Right lung (tissue), 2 donors: ENCODE measurements at regions not wholly inside any gene's neighbourhood (a gene's known extent, or its start where the extent isn't known, plus 50 kb on each side); places are given as distances from the start of the nearest gene placed in this dataset.
"Not testable (repeated sequence)": the region's sequence is repeated elsewhere in the genome, so short reads cannot be mapped to it uniquely, and the experiment has no call there.

Experiments
- DNase-seq, 2 donors: peaks; one replicate each; pipeline ENCODE4 v3.0.0-alpha.2; 2013

- DNase-seq, result not testable (repeated sequence)
Measured at GRCh38 chr21:6483645-6484044, 4037.7 kb upstream of the TPTE start.

GRCh38 chr21:6486821-6487220, 4034.6 kb upstream of the TPTE start:
- DNase-seq, result not testable (repeated sequence)

GRCh38 chr21:6492691-6493090, 4028.7 kb upstream of the TPTE start:
- not testable (repeated sequence) for DNase-seq

GRCh38 chr21:6493957-6494356, 4027.4 kb upstream of the TPTE start:
- DNase-seq, result not testable (repeated sequence)

- not testable (repeated sequence) for DNase-seq
Measured at GRCh38 chr21:6496356-6496755, 4025.0 kb upstream of the TPTE start.

GRCh38 chr21:6498716-6499115, 4022.7 kb upstream of the TPTE start:
- DNase-seq, result peak in 1 of 2 donors; percentile 0

GRCh38 chr21:6499128-6499826, 4022.1 kb upstream of the TPTE start:
- DNase-seq, result not testable (repeated sequence)

GRCh38 chr21:6499866-6500265, 4021.5 kb upstream of the TPTE start:
- not testable (repeated sequence) for DNase-seq

- DNase-seq, result not testable (repeated sequence)
Measured at GRCh38 chr21:6500681-6501080, 4020.7 kb upstream of the TPTE start.

GRCh38 chr21:6506167-6506894, 4015.1 kb upstream of the TPTE start:
- DNase-seq, result not testable (repeated sequence)

GRCh38 chr21:6507632-6508031, 4013.8 kb upstream of the TPTE start:
- not testable (repeated sequence) for DNase-seq

GRCh38 chr21:6521777-6522176, 3999.6 kb upstream of the TPTE start:
- DNase-seq, result not testable (repeated sequence)

- DNase-seq, result not testable (repeated sequence)
Measured at GRCh38 chr21:6526213-6526612, 3995.2 kb upstream of the TPTE start.

GRCh38 chr21:6530655-6531054, 3990.7 kb upstream of the TPTE start:
- DNase-seq, result not testable (repeated sequence)

- DNase-seq, result not testable (repeated sequence)
Measured at GRCh38 chr21:6533261-6533660, 3988.1 kb upstream of the TPTE start.

- DNase-seq, result not testable (repeated sequence)
Measured at GRCh38 chr21:6538320-6538719, 3983.1 kb upstream of the TPTE start.

- DNase-seq, result not testable (repeated sequence)
Measured at GRCh38 chr21:6539688-6540087, 3981.7 kb upstream of the TPTE start.

GRCh38 chr21:6541036-6541435, 3980.3 kb upstream of the TPTE start:
- DNase-seq, result not testable (repeated sequence)

- DNase-seq, result not testable (repeated sequence)
Measured at GRCh38 chr21:6545288-6545687, 3976.1 kb upstream of the TPTE start.

- DNase-seq, result not testable (repeated sequence)
Measured at GRCh38 chr21:6551045-6551444, 3970.3 kb upstream of the TPTE start.

GRCh38 chr21:6553505-6554376, 3967.6 kb upstream of the TPTE start:
- DNase-seq, result not testable (repeated sequence)

- not testable (repeated sequence) for DNase-seq
Measured at GRCh38 chr21:6554377-6554864, 3967.0 kb upstream of the TPTE start.
